ENCODE measurements at regions not wholly inside any gene's neighbourhood (a gene's known extent, or its start where the extent isn't known, plus 50 kb on each side); places are given as distances from the start of the nearest gene placed in this dataset.

DNA sequence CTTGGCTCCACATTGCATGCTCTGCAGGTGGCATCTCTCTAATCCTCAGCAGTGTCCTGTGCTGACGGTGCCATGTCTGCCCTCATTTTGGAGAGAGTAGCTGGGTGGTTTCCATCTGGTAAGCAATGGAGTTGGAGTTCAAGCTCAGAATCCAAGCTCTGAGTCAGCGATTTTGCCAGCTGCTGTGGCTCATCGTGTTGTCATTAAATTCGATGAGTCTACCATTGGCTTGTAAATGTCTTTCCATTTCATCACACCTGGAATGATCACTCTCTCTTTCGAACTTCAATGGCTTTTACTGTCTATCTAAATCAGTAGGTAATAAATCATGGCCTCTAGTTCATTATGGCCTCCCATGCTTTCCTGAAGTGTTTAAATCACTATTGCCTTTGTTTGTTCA is 378.5 kb upstream of the TSHZ2 start:
- Histone ChIP-seq H3K4me2 (ENCODE audit: low read depth, low read length) (no peak overlapping the region), H3K79me2 (ENCODE audit: low read length) (no peaks in the 10 kb centered on the region), H2AFZ (ENCODE audit: low read length) (no peak overlapping the region), H3K4me1 (ENCODE audit: low read length) (no peaks in the 10 kb centered on the region), H4K20me1 (ENCODE audit: insufficient read depth, low read length) (no peaks in the 10 kb centered on the region), H3K9ac (ENCODE audit: low read length) (no peak overlapping the region), H3K36me3 (replicated peaks; ENCODE audit: insufficient read depth, low read length) (no peaks in the 10 kb centered on the region), H3K9me3 (replicated peaks; ENCODE audit: insufficient read depth, low read length) (no peaks in the 10 kb centered on the region), H3F3A (ENCODE audit: insufficient read depth, low read length) (no peaks in the 10 kb centered on the region), H3K27ac (ENCODE audit: low read length) (no peak overlapping the region), H3K4me3 (ENCODE audit: low read length) (no peak overlapping the region), H3K27me3 (replicated peaks; ENCODE audit: insufficient read depth, low read length) (no peaks in the 10 kb centered on the region), H3K9me2 (replicated peaks; ENCODE audit: insufficient read depth, low read length) (no peaks in the 10 kb centered on the region)
- TF ChIP-seq EZH2phosphoT487 (IDR thresholded peaks at IDR 0.05; ENCODE audit: low read length) = no peak
- no peak for TF ChIP-seq EZH2 (optimal IDR thresholded peaks at IDR 0.05; ENCODE audit: low read depth, low read length)
- no peak for TF ChIP-seq CTCF (IDR thresholded peaks at IDR 0.05; ENCODE audit: low read length)
- DNase-seq = no peak

GRCh38 chr20:52592567-52592966 is 379.6 kb upstream of the TSHZ2 start:
- Histone ChIP-seq H3K9me2 (replicated peaks; ENCODE audit: insufficient read depth, low read length) (no peaks in the 10 kb centered on the region), H4K20me1 (ENCODE audit: insufficient read depth, low read length) (no peaks in the 10 kb centered on the region), H3F3A (ENCODE audit: insufficient read depth, low read length) (no peaks in the 10 kb centered on the region), H3K4me1 (ENCODE audit: low read length) (no peaks in the 10 kb centered on the region), H3K36me3 (replicated peaks; ENCODE audit: insufficient read depth, low read length) (no peaks in the 10 kb centered on the region), H3K4me3 (ENCODE audit: low read length) (no peak overlapping the region), H3K27ac (ENCODE audit: low read length) (no peak overlapping the region), H3K4me2 (ENCODE audit: low read depth, low read length) (no peak overlapping the region), H3K79me2 (ENCODE audit: low read length) (no peaks in the 10 kb centered on the region), H3K27me3 (replicated peaks; ENCODE audit: insufficient read depth, low read length) (no peaks in the 10 kb centered on the region), H3K9ac (ENCODE audit: low read length) (no peak overlapping the region), H3K9me3 (replicated peaks; ENCODE audit: insufficient read depth, low read length) (no peaks in the 10 kb centered on the region), H2AFZ (ENCODE audit: low read length) (no peak overlapping the region)
- no peak for DNase-seq
- TF ChIP-seq EZH2 (optimal IDR thresholded peaks at IDR 0.05; ENCODE audit: low read depth, low read length) (no peak), EZH2phosphoT487 (IDR thresholded peaks at IDR 0.05; ENCODE audit: low read length) (no peak), CTCF (IDR thresholded peaks at IDR 0.05; ENCODE audit: low read length) (no peak)

DNA sequence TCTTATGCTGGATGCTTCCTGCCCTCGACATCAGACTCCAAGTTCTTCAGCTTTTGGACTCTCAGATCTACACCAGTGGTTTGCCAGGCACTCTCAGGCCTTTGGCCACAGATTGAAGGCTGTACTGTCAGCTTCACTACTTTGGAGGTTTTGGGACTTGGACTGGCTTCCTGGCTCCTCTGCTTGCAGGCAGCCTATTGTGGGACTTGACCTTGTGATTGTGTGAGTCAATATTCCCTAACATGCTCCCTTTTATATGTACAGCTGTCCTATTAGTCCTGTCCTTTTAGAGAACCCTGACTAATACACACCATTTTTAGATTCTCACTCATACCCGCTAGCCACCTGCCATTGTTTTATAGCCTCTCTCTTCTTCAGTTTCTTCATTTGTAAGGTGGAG is 382.1 kb upstream of the TSHZ2 start:
- no peak overlapping the region for H2AFZ ChIP-seq (ENCODE audit: low read length)
- H3K9ac ChIP-seq (ENCODE audit: low read length) = no peak overlapping the region
- no peaks in the 10 kb centered on the region for H4K20me1 ChIP-seq (ENCODE audit: insufficient read depth, low read length)
- no peak overlapping the region for H3K4me2 ChIP-seq (ENCODE audit: low read depth, low read length)
- H3K9me3 ChIP-seq (replicated peaks; ENCODE audit: insufficient read depth, low read length) = no peaks in the 10 kb centered on the region
- DNase-seq = no peak
- H3K36me3 ChIP-seq (replicated peaks; ENCODE audit: insufficient read depth, low read length) = no peaks in the 10 kb centered on the region
- H3K79me2 ChIP-seq (ENCODE audit: low read length) = no peaks in the 10 kb centered on the region
- TF ChIP-seq EZH2 (optimal IDR thresholded peaks at IDR 0.05; ENCODE audit: low read depth, low read length) (no peak), EZH2phosphoT487 (IDR thresholded peaks at IDR 0.05; ENCODE audit: low read length) (no peak), CTCF (IDR thresholded peaks at IDR 0.05; ENCODE audit: low read length) (no peak)
- H3F3A ChIP-seq (ENCODE audit: insufficient read depth, low read length) = no peaks in the 10 kb centered on the region
- H3K27me3 ChIP-seq (replicated peaks; ENCODE audit: insufficient read depth, low read length) = no peaks in the 10 kb centered on the region
- H3K27ac ChIP-seq (ENCODE audit: low read length) = no peak overlapping the region
- no peaks in the 10 kb centered on the region for H3K4me1 ChIP-seq (ENCODE audit: low read length)
- H3K9me2 ChIP-seq (replicated peaks; ENCODE audit: insufficient read depth, low read length) = no peaks in the 10 kb centered on the region
- no peak overlapping the region for H3K4me3 ChIP-seq (ENCODE audit: low read length)

Measured in MM.1S (cell line).